Erythroblast (primary cell): ENCODE measurements at regions not wholly inside any gene's neighbourhood (a gene's known extent, or its start where the extent isn't known, plus 50 kb on each side); places are given as distances from the start of the nearest gene placed in this dataset.

ENCODE experiments used
- GATA1 ChIP-seq: IDR thresholded peaks from 2 replicates; pipeline ENCODE4 v1.6.1; 2011; ENCODE audit warnings: low read depth, mild to moderate bottlenecking, control low read depth, low read length, moderate library complexity
- POLR2A ChIP-seq: IDR thresholded peaks from 2 replicates; pipeline ENCODE4 v1.6.1; 2011; ENCODE audit warnings: mild to moderate bottlenecking, low read length

DNA sequence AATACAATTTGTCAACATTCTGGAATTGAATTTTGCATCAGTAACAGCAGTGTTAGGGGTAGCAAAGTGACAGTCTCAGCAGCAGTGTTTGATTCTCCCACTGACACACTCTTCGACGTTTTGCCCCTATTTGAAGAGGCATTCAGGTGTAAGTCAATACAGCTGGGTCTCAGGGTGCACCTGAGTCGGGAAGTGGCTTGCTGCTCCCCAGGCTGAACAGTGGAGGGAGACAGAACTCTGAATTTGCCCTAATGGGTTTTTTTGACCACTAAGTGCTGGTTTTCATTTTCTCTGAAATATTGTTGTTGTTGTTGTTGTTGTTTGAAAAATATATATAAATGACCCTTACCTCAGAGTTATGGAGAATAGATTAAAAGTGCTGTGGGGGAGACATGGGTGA is 223.2 kb downstream of the TLR4 start:
- TF ChIP-seq POLR2A, result no peak
- TF ChIP-seq GATA1, result no peak
